Epithelial cell of proximal tubule (primary cell): ENCODE measurements at regions not wholly inside any gene's neighbourhood (a gene's known extent, or its start where the extent isn't known, plus 50 kb on each side); places are given as distances from the start of the nearest gene placed in this dataset.

Experiments
- DNase-seq: peaks from one replicate; pipeline ENCODE4 v3.0.0-alpha.2; 2011; ENCODE audit warnings: low read depth
- H3K4me3 ChIP-seq: 2 replicates; pipeline ENCODE4 v1.5.1; 2011; ENCODE audit warnings: low read depth, mild to moderate bottlenecking, low read length
- TF ChIP-seq, protein P1 (sequence below): conservative IDR thresholded peaks from 2 replicates; pipeline ENCODE4 v1.5.1; 2012; ENCODE audit warnings: low read depth, mild to moderate bottlenecking, low read length

DNA sequence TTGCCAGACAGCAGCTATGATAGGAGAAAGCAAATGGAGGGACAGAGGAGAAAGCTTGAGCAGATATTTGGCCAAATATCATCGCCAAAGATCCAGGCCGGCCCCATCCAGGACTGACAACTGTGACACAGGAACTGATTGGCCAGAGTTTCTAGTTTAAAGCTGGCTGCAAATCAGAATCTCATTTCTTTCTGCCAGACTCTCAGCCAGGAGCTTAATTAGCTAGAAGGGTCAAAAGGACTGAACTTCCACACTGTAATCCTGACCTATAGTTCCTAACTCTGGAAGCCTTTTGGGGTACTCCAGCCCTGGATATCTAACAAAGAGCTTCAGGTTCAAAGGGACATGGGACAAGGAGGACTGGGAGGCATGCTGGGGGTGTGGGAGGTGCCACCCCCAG is 106.7 kb upstream of the GNG12 start:
- no peak for DNase-seq
- TF ChIP-seq, protein P1, sequence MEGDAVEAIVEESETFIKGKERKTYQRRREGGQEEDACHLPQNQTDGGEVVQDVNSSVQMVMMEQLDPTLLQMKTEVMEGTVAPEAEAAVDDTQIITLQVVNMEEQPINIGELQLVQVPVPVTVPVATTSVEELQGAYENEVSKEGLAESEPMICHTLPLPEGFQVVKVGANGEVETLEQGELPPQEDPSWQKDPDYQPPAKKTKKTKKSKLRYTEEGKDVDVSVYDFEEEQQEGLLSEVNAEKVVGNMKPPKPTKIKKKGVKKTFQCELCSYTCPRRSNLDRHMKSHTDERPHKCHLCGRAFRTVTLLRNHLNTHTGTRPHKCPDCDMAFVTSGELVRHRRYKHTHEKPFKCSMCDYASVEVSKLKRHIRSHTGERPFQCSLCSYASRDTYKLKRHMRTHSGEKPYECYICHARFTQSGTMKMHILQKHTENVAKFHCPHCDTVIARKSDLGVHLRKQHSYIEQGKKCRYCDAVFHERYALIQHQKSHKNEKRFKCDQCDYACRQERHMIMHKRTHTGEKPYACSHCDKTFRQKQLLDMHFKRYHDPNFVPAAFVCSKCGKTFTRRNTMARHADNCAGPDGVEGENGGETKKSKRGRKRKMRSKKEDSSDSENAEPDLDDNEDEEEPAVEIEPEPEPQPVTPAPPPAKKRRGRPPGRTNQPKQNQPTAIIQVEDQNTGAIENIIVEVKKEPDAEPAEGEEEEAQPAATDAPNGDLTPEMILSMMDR, result no peak
- no peak overlapping the region for H3K4me3 ChIP-seq

DNA sequence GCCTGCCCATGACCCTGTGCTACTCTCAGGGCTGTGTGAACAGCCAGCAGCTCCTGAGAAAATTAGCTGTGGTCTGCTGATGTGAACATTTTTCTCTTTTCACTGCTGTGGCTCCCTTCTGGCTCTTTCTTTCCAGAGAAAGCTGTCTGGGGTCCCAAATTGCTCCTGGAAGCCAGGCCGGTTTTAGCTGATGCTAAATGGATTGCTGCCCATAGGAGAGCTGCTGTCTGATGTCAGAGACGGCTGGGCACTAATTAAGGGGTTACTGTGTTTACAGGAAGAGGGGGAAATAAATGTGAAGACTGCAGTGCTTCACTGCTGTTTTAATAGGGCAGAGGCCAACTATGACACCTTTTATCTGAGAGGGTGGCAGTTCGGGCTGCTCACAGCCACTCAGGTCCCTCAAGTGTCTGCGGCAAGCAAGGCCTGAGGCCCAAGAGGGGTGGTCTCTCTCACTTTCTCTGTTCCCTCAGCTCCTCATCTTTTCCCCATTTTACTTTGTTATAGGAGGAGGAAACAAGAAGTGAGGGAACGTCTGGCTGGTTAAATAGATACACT is 106.0 kb upstream of the GNG12 start:
- TF ChIP-seq, protein P1, result no peak
- DNase-seq, result no peak
- H3K4me3 ChIP-seq, result no peak overlapping the region

DNA sequence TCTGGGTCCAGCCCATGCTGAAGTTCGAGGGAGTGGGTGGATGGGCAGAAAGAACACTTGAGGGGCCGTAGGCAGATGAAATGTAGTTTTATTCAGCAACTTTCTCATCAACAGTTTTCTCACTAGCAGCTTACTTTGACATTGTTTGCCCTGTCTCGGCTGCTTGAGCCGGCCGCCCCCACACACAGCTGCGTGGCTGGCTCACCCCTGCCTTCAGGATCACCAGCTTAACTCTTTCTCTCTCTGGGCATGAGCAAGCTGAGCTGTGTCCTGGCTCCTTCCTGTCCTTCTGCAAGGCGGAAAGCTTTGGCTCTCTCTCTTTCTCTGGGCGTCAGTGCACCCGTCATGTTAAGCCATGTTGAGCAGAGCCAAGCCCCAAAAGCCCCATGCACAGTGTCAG is 104.4 kb upstream of the GNG12 start:
- TF ChIP-seq, protein P1, result no peak
- no peak overlapping the region for H3K4me3 ChIP-seq
- no peak for DNase-seq

DNA sequence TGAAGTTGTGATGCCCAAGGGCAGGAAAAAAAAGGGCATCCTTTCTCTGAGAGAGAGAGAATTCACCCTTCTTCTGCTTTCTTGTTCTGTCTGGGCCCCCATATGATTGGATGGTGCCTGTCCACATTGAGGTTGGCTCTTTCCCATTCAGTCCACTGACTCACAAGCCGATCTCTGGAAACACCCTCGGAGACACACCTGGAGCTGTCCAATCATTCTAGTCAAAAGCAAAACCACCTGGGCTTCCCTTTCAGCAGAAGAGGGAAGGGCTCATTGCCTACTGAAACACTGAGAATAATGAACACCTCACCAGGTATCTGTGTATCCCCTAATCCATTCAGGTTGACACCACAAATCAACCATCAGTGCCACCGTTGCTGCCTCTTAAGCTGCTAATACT is 103.7 kb upstream of the GNG12 start:
- no peak for DNase-seq
- H3K4me3 ChIP-seq, result no peak overlapping the region
- TF ChIP-seq, protein P1, result no peak

DNA sequence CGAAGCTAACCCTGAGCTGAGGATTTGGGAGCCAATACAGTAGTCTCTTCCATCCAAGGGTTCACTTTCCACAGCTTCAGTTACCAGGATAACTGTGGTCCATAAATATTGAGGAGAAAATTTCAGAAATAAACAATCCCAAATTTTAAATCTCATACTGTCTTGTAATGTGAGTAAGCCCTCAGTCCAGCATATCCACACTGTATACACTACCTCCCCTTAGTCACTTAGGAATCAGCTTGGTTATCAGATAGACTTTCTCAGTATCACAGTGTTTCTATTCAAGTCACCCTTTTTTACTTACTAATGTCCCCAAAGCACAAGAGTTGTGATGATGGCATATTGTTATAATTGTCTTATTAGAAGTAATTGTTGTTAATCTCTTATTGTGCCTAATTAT is 102.3 kb upstream of the GNG12 start:
- DNase-seq, result no peak
- H3K4me3 ChIP-seq, result no peak overlapping the region
- TF ChIP-seq, protein P1, result no peak

DNA sequence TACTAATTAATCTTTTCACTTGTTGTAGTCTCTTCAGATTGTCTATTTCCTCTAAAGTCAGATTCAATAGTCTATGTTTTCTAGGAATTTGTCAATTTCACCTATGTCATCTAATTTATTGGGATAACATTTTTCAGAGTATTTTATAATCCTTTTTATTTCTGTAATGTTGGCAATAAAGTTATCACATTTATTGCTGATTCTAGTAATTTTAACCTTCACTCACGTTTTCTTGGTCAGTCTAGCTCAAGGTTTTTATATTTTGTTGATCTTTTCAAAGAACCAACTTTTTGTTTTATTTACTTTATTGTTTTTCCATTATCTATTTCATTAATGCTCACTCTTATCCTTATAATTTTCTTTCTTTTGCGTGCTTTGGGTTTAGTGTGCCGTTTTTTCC is 97.9 kb upstream of the GNG12 start:
- TF ChIP-seq, protein P1, result no peak
- DNase-seq, result no peak
- H3K4me3 ChIP-seq, result no peak overlapping the region

DNA sequence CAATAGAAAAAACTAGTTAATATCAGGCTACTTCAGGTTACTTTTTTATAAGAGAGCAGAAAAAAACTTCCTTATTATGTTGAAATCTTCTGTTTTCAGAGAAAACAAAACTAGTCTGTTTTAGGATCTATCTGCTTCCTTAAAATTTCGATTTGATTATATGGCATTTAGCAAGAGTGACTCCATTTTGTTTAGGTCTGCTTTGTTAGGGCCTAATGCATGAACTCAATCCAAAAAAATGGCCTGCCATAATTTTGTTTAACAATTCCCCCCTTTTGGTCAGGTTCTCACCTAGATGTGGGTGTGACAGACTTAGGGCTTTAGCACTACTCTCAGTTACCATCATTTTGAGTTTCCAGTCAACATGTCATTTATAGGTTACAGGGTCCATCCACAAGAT is 89.8 kb upstream of the GNG12 start:
- H3K4me3 ChIP-seq, result no peak overlapping the region
- TF ChIP-seq, protein P1, result no peak
- no peak for DNase-seq
